NCI-H146 treated with DMSO at 0.1 percent for 48 hours (cell line): ENCODE measurements at regions not wholly inside any gene's neighbourhood (a gene's known extent, or its start where the extent isn't known, plus 50 kb on each side); places are given as distances from the start of the nearest gene placed in this dataset.
"Not testable (repeated sequence)": the region's sequence is repeated elsewhere in the genome, so short reads cannot be mapped to it uniquely, and the experiment has no call there.

Experiments
- DNase-seq: peaks from one replicate; lab custom pipeline; 2025; ENCODE audit not compliant: unreplicated experiment; lab: John Stamatoyannopoulos, UW

DNA sequence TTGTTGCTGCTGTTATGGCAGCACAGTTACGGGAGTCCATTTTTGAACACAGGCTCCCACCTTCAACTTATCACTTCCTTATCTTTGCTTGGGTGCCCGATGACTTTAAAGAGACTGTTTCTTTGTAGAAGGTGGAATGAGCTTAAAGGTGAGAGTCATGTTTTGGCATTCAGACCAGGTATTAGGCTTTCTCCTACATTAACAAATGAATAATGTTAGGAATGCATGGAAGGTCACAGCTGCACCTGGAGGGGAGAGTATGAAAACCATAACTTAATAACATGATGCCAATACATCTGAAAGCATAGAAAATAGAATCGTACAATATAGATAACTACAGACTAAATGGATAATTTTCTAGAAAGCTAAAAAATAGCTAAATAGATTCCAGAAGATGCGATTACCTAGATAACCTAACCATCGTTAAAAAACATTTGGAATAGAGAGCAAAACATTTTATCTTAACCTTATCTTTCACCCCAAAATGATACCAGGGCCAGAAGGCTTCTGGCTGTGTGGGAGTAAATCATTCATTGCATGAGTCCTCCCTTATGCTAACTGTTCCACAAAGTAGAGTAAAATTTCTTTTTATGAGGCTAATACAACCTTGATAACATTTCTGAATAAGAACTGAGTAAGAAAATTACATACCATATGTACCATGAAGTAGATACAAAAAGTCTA is 126.2 kb upstream of the ADCY2 start:
- DNase-seq, result no peak

DNA sequence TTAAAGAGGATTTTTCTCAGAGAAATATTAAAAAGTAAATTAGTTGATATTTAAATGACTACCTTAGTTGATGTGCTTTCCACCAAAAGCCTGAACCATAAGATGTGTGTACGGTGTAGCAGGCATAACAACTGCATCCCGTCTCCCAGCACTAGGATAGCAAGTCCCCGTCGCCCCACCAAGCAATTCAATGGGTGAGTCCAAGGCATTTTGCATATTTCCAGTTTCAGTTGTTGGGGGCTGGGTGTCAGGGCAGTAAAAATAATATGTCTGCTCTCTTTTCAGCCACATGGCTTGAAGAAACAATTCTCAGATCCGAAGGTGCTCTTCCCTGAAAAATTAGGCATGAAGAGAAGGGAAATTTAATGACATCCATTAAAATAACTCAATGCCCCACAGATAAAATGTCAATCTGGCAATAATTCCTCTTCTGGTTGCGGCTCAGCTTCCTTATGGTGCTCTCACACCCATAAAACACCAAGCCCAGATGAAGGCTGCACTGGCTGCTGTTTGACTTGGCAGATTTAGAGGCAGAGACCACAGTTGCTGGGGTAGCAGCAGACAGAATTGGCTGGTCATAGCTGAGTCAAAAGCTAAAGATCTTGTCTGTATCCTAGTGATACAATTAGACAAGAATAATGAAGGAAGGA is 124.4 kb upstream of the ADCY2 start:
- DNase-seq, result no peak

DNA sequence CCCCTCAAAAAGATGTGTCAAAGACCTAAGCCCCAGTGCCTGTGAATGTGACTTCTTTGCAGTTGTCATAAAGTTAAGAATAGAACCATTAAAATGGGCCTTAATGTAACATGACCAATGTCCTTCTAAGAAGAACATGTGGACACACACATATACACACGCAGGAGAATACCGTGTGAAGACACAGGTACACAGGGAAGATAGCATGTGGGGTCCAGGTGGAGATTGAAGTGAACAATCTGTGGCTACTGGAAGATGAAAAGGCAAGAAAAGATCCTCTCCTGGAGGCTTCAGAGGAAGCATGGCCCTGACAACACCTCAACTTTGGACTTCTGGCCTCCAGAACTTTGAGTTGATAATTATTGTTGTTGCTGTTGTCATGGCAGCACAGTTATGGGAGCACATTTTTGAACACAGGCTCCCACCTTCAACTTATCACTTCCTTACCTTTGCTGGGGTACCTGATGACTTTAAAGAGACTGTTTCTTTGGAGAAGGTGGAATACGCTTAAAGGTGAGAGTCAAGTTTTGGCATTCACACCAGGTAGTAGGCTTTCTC is 123.5 kb upstream of the ADCY2 start:
- no peak for DNase-seq

DNA sequence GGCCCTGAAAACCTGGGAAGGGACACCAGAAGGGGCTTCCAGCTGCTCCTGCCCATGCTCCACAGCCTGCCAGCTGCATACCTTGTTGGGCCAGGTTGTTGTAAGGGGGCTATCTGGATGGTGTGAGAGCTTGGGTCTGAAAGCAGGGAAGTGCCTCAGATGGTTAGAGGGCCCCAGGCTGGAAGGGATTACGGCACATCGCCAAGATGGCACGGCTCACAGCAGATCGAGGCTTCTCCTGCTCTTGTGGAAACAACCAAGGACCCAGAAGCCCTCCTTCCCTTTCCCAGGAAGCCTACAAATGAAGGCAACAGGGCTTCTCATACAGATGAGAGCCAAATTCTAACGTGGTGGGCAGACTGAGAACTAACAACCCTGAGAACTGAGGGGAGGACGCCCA is 121.7 kb upstream of the ADCY2 start:
- no peak for DNase-seq

DNA sequence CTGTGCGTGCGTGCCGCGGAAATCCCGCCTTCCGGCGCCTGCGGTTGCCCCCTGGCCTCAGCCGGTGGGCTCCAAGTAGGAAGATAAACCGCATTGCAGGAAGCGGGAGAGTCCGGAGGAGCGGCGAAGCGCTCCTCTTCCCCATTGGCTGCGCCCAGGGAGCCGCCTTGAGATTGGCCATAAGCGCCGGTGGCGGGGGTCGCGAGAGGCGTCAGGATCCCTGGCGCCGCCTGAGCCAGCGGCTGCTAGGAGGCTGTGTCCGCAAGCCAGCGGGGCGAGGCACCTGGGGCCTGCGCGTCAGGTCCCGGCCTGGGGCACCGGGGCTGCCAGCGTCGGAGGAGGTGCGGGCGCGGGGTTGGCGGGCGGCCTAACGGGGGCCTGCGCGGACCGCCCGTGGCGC is 106.3 kb upstream of the ADCY2 start:
- not testable (repeated sequence) for DNase-seq

DNA sequence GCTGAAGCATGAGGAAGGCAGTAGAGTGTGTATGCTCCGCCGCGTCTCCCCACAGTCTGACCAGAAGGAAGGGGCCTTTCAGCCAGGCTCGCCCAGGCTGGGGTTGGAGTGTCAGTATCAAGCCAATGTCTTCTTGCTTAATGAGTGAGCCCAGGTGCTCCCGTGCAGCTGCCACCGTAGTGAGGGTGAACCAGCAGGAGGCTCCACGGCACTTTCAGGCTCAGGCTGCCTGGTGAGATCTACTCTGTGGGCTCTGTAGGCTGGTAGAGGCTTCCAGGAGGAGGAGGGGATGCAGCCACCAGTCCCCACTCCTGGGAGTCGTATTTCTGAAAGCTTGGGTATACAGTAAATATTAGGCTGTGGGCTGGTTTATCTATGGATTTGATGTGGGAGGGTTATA is 98.1 kb upstream of the ADCY2 start:
- not testable (repeated sequence) for DNase-seq

DNA sequence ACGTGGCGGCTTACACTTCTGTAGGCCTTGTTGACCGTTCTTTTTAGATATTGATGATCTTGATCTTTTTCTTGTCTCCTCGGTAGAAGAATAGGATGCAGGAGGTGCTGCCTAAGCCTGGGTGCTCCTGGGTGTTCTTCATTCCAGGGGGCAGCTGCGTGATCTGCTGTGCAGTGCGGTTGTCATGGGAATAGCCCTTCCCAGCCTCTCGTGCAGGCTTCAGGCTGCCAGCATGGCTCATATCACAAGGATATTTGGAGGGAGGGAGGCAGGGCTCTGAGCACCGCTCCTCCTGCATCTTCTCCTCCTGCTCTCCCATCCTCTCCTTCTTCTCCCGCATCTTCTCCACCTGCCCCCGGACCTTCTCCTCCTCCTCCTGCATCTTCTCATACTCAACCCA is 96.2 kb upstream of the ADCY2 start:
- not testable (repeated sequence) for DNase-seq

DNA sequence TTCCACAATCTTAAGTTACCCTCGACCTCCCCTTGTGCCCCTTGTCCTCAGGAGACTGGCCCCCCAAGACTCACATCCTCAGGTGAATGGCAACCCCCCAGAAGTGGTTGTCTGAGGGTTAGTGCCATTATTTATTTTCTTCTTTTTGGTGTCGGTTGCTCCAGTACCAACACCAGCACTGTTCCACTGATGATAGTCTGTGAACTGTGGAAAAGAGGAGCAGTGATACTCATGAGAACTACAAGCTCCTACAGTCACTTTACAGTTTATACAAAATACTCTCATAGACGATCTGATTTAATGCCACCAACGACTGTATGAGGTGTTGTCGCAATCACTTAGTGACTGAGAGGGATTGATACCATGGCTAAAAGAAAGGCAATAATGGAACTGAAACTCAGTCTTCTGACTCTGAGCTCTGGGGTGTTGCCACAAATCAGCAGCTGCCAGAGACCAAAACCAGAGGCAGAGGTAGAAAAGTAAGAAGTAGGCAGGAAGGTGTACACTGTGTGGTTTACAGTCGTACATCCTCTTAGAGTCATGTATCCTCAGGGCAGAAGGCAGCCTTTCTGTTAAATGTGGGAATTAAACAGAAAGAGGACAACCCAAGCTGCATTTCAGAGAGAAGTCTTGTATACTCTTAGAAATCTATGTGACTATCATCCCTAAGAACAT is 90.8 kb upstream of the ADCY2 start:
- not testable (repeated sequence) for DNase-seq

DNA sequence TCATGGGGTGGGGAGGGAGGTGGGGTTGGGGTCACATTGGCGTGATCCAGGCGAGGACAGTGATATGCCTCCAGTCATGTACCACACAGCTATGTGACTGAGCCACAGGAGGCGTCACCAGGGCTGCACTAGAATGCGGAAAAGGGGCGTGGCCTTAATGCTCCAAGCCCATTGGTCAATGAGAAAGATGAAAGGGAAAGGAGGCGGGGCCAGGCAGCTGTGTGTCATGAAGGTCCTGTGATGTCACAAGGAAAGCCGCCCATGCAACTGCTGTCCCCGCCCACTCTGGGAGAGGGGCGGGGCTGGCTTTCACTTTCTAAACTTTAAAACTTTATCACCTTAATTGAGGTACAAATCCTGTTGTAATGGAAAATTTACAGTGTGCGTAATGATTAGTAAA is 89.4 kb upstream of the ADCY2 start:
- not testable (repeated sequence) for DNase-seq

DNA sequence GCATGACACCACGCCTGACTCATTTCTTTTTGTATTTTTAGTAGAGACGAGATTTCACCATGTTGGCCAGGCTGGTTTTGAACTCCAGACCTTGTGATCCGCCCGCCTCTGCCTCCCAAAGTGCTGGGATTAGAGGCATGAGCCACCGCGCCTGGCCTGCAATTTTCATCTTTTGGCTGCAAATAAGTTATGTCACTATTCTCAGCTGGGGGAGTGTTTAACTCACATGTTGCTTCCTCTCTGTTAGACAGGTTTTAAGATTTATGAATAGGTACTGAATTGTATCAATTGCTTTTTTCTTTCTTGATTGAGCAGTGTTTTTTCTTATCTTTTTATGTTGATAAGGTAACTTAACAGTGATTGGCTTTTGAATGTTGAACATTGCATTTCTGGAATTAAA is 88.2 kb upstream of the ADCY2 start:
- not testable (repeated sequence) for DNase-seq

DNA sequence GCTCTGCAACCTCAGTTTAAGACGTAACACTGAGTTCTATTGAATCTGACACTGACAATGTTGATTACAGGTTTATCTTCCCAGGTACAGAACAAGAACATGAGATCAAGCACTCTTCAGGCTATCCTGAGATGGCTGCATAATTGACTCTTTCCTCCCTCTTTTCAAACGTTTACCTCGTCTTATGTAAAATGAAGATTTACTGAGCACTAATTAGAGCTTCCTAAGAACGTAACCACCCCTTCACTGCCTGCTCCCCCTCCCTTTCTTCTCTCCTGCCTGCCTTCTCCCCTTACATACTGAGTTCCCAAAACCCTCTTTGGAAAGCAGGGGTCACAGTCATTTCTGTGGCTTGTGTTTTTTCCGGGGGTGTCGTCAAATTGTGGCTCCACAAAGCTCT is 86.2 kb upstream of the ADCY2 start:
- DNase-seq, result not testable (repeated sequence)

DNA sequence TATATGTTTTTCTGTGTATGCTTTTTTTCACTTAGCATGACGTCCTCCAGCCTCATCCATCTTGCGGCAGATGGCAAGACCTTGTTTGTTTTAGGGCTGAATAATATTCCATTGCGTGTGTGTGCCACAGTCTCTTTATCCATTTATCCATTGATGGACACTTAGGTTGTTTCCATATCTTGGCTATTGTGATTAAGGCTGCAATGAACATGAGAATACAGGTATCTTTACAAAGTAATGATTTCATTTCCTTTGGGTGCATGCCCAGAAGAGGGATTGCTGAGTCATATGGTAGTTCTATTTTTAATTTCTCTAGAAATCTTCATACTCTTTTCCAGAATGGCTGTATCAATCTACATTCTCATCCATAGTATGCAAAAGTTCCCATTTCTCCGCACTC is 85.3 kb upstream of the ADCY2 start:
- not testable (repeated sequence) for DNase-seq

DNA sequence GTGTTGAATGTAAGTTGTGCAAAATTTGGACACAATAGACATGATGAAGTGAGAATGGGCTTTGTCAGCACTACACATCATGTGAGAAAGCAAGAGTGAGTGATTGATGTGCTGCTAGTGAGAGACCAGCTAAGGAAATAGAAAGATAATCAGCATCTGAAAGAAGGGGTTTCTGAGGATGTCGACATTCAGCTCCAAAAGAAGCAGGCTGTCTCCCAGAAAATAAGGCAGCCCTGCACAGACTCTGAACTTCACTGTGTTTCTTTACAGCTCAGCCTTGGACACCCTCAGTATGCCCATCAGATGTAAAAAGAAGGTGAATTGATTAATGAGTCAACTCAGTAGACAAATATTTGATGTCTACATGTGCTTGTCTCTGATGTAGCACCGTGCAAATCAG is 80.8 kb upstream of the ADCY2 start:
- no peak for DNase-seq

DNA sequence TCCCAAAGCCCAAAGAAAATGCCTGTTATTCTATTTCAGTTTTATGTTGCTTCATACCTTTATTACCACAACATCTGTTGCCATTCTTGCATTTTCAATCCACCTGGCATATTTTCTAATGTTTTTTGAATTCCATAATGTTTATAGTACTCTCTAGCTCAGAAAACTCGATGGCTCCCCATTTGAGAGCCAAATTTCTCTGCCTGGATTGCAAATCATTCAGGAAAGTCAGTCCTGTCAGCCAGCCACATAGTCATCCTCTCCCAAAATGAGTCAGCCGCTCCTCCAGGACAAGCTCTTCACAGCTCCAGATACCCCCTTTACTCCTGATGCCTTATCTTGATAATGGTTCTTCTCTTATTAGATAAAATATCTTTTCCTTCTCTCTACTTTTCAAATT is 78.2 kb upstream of the ADCY2 start:
- no peak for DNase-seq

DNA sequence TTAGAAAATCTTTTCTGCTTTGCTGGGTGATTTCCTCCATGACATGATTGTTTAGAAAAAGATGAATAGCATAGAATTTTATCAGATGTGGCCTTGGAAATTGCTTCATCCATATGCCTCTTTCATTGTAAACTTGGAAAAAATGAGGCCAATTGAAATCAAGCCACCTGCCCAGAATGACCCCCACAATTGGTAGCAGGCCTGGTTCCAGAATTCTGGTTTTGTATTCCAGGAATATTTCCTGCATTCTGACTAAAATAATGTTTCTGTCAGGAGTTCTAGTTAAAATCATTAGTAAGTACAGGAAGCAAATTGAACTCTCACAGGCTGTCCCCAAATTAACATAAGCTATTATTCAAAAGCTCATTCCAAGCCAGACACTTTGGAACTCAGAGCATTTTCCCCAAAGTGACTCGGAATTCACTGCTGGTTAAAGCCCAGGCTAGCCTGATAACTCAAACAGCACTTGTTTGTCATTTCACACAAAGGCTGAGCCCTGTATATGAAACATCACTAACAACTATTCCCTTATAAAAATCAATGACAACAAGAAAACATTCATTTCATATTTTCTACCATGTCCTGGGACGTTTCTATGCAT is 75.1 kb upstream of the ADCY2 start:
- no peak for DNase-seq

DNA sequence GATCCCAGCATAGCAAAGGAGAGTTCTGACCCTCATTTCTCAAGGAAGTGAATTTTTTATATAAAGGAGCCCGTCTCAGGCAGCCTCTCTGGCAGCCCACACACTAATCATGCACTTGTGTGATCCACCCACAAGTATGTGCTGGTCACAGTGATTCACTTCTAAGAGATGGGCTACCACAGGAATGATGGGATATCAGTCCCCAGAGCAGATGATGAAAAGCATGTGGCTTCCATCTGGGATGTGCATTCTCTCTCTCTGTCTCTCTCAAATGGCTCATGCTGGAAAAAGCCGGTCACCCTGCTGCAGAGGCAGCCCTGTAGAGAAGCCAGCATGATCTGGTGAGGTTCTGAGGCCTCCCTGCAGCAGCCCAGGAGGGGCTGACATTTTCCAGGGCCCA is 74.2 kb upstream of the ADCY2 start:
- DNase-seq, result no peak

DNA sequence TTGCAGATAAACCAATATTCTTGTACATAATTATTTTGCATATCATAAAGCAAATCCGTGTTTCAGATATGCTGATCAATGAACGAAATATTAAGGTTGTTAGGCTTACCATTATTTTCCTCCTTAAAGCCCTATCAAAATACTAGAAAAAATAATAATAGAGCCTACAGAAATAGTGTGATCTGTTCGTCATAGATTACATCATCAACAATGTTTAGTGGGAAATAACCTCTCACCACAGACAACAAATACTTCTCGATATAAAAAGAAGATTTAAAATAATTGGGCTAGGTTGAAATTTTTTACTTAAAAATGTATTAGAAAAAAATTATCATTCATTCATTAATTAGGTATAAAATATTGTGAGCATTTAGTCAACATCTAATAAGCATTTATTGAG is 71.0 kb upstream of the ADCY2 start:
- DNase-seq, result no peak

DNA sequence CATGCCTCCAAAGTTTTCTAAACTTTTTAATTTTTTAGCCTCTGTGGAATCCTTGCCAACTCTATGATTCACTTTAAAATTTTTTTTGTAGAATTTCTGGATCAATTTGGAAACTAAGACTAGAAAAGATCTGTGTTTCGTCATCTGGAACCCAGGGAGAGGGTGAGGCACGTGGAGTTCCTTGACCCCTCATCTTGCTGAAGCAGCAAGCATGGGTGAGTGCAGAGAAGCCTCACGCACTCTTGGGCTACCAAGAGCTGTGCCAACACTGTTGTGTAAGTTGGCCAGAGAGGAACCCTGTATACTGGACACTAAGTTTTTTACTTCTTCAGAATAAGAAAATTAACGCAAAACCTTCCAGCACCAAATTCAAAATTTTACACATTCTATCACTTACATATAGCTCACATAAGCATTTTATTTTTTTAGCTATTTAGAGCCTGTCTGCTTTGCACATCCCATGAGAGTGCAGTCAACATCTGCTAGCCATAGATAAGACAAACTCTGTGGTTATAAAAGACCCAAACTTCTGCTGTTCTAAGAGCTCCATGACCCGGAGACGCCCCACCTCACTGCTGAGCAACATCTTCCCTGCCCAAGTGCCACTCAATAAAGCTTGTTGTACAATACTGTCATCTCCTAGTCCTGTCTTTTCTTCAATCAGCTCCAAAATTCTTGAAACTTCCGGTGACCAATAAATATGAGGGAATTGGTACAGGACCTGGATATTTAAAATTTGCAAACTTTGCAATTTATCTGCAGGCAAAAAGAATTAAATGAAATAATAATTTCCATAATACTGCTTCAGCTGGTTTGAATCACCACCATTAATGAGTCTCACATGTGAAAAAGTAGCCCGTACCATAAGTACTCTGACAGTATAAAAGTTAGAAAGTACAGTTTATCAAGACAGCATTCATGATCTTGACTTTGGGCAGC is 69.7 kb upstream of the ADCY2 start:
- DNase-seq, result no peak

DNA sequence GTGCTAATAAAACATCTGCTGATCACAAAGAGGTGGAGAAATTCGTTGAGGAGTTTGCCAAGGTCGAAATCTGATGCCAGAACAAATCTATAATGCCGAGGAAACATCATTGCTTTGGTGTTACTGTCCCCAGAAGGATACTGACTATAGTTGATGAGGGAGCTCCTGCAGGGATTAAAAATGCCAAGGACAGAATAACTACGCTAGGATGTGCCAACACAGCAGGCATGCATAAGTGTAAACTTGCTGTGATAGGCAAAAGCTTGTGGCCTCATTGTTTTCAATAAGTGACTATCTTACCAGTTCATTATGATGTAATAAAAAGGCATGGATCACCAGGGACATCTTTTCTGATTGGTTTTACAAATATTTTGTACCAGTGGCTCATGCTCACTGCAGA is 66.8 kb upstream of the ADCY2 start:
- DNase-seq, result no peak

DNA sequence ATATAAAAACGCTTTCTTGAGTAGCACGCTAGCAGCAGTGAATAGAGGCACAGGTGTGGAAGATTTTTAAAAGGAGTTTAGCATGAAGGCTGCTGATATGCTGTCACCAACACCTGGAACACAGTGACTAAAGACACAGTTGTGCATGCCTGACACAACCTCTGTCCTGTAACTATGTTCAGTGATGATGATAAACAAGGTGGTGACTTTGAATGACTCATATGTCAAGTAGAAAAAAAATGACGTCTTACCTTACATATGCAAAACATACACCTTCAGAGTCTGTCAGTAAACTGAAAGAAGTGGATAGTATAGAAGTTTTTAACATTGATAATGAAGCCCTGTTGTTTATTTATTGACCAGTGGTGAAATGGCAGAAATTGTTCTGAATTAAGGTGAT is 66.2 kb upstream of the ADCY2 start:
- DNase-seq, result no peak

DNA sequence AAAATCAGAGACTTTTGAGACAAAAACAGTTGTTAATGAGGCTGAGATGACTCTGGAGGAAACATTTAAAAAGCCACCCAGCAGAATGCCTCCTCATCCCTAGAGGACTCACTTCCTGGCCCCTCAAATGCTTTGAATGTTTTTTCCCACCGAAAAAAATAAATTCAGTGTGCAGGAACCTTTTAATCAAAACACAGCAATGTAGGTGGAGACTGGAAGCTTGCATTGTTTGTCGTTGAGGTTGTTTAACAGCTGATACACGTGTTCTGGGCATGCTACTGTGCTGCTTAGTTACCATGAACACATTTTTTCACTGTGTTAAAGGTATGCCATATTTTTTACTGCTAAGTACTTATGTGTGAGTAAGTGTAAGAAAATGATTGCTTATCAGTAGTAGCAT is 65.7 kb upstream of the ADCY2 start:
- no peak for DNase-seq
